Colonic mucosa (tissue), 4 donors: ENCODE measurements at regions not wholly inside any gene's neighbourhood (a gene's known extent, or its start where the extent isn't known, plus 50 kb on each side); places are given as distances from the start of the nearest gene placed in this dataset.

Experiments used
- DNase-seq: peaks from one replicate; pipeline ENCODE4 v3.0.0-alpha.2; 2020
- H3K27ac ChIP-seq: fragments of 200-600 bp; one replicate; pipeline ENCODE4 v1.8.0; 2021
- H3K27me3 ChIP-seq: fragments of 200-600 bp; one replicate; pipeline ENCODE4 v1.8.0; 2021
- H3K36me3 ChIP-seq: fragments of 200-600 bp; one replicate; pipeline ENCODE4 v1.8.0; 2021
- H3K4me1 ChIP-seq: fragments of 200-600 bp; one replicate; pipeline ENCODE4 v1.8.0; 2021; ENCODE audit warnings: mild to moderate bottlenecking
- H3K4me3 ChIP-seq: fragments of 200-600 bp; one replicate; pipeline ENCODE4 v1.8.0; 2021
- H3K9ac ChIP-seq, 2 donors: one replicate each; pipeline ENCODE4 v1.7.0; 2013; ENCODE audit warnings: control low read depth in 2 of 2, low read depth in 2 of 2, low read length in 2 of 2
- H3K9me3 ChIP-seq: fragments of 200-600 bp; one replicate; pipeline ENCODE4 v1.8.0; 2021
- CTCF ChIP-seq: fragments of 200-600 bp; IDR thresholded peaks from one replicate; pipeline ENCODE4 v1.8.0; 2022; ENCODE audit warnings: antibody characterized with exemption, mild to moderate bottlenecking
- intact Hi-C: fragments of 100-400 bp; cut with DNase I; formaldehyde crosslinking; loops from one replicate; pipeline ENCODE4 v1.14.1; 2022
- donor health status: healthy.
- donor health status: DM: no; HTN: no; CAD: no.
- donor health status: DM: no; HTN: no; CAD: no.

GRCh38 chr13:105338773-105339172 lies 1196.7 kb downstream of the EFNB2 start:
- H3K4me1 ChIP-seq = no peaks in the 10 kb centered on the region
- no peaks in the 10 kb centered on the region for H3K27me3 ChIP-seq
- no peak overlapping the region for H3K9ac ChIP-seq
- H3K4me3 ChIP-seq = no peak overlapping the region
- intact Hi-C loops = no loop called here
- H3K9me3 ChIP-seq = no peaks in the 10 kb centered on the region
- TF ChIP-seq CTCF = no peak
- H3K27ac ChIP-seq = no peak overlapping the region
- H3K36me3 ChIP-seq = no peaks in the 10 kb centered on the region
- DNase-seq = no peak

GRCh38 chr13:105338006-105338405 lies 1197.5 kb downstream of the EFNB2 start:
- Histone ChIP-seq H3K4me1 (no peaks in the 10 kb centered on the region), H3K36me3 (no peaks in the 10 kb centered on the region), H3K4me3 (no peak overlapping the region), H3K9ac (no peak overlapping the region), H3K27me3 (no peaks in the 10 kb centered on the region), H3K9me3 (no peaks in the 10 kb centered on the region), H3K27ac (no peak overlapping the region)
- intact Hi-C loops = no loop called here
- TF ChIP-seq CTCF = no peak
- DNase-seq = no peak

- no peak overlapping the region for H3K27ac ChIP-seq
- H3K4me3 ChIP-seq = no peak overlapping the region
- H3K9me3 ChIP-seq = no peaks in the 10 kb centered on the region
- no peak overlapping the region for H3K9ac ChIP-seq
- H3K27me3 ChIP-seq = no peaks in the 10 kb centered on the region
- DNase-seq = no peak
- no peaks in the 10 kb centered on the region for H3K4me1 ChIP-seq
- no peaks in the 10 kb centered on the region for H3K36me3 ChIP-seq
- no peak for TF ChIP-seq CTCF
- intact Hi-C loops = no loop called here
Measured at GRCh38 chr13:105336706-105337576, 1198.5 kb downstream of the EFNB2 start.

GRCh38 chr13:105334211-105334610 lies 1201.3 kb downstream of the EFNB2 start:
- Histone ChIP-seq H3K4me1 (no peaks in the 10 kb centered on the region), H3K4me3 (no peak overlapping the region), H3K27ac (no peak overlapping the region), H3K9ac (no peak overlapping the region), H3K36me3 (no peaks in the 10 kb centered on the region), H3K9me3 (no peaks in the 10 kb centered on the region), H3K27me3 (no peaks in the 10 kb centered on the region)
- no peak for TF ChIP-seq CTCF
- intact Hi-C loops = no loop called here
- DNase-seq = no peak

- Histone ChIP-seq H3K4me3 (no peak overlapping the region), H3K9me3 (no peaks in the 10 kb centered on the region), H3K9ac (no peak overlapping the region), H3K36me3 (no peaks in the 10 kb centered on the region), H3K27ac (no peak overlapping the region), H3K4me1 (no peaks in the 10 kb centered on the region), H3K27me3 (no peaks in the 10 kb centered on the region)
- TF ChIP-seq CTCF = no peak
- intact Hi-C loops = no loop called here
- DNase-seq = no peak
Measured at GRCh38 chr13:105333416-105333815, 1202.0 kb downstream of the EFNB2 start.
